ENCODE measurements at regions not wholly inside any gene's neighbourhood (a gene's known extent, or its start where the extent isn't known, plus 50 kb on each side); places are given as distances from the start of the nearest gene placed in this dataset.

GRCh38 chr3:178446059-178446458 is 90.2 kb upstream of the KCNMB2 start:
- H2AFZ ChIP-seq (ENCODE audit: low read length): no peak overlapping the region
- H3K27me3 ChIP-seq (ENCODE audit: insufficient read depth, low read length, poor library complexity, severe bottlenecking): no peaks in the 10 kb centered on the region
- H3K79me2 ChIP-seq (ENCODE audit: insufficient read depth, low read length): no peaks in the 10 kb centered on the region
- no peaks in the 10 kb centered on the region for H3K9me2 ChIP-seq (replicated peaks; ENCODE audit: low read depth, low read length)
- no peak overlapping the region for H3K9ac ChIP-seq (ENCODE audit: low read depth, low read length, poor library complexity, severe bottlenecking)
- H3K4me3 ChIP-seq (ENCODE audit: low read length, poor library complexity, severe bottlenecking): no peak overlapping the region
- no peaks in the 10 kb centered on the region for H4K20me1 ChIP-seq (ENCODE audit: insufficient read depth, low read length, poor library complexity, severe bottlenecking)
- TF ChIP-seq, protein P1, sequence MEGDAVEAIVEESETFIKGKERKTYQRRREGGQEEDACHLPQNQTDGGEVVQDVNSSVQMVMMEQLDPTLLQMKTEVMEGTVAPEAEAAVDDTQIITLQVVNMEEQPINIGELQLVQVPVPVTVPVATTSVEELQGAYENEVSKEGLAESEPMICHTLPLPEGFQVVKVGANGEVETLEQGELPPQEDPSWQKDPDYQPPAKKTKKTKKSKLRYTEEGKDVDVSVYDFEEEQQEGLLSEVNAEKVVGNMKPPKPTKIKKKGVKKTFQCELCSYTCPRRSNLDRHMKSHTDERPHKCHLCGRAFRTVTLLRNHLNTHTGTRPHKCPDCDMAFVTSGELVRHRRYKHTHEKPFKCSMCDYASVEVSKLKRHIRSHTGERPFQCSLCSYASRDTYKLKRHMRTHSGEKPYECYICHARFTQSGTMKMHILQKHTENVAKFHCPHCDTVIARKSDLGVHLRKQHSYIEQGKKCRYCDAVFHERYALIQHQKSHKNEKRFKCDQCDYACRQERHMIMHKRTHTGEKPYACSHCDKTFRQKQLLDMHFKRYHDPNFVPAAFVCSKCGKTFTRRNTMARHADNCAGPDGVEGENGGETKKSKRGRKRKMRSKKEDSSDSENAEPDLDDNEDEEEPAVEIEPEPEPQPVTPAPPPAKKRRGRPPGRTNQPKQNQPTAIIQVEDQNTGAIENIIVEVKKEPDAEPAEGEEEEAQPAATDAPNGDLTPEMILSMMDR (conservative IDR thresholded peaks at IDR 0.05; ENCODE audit: low read length): no peak
- TF ChIP-seq EZH2phosphoT487 (IDR thresholded peaks at IDR 0.05; ENCODE audit: borderline replicate concordance): no peak
- no peaks in the 10 kb centered on the region for H3K4me1 ChIP-seq (ENCODE audit: insufficient read depth, low read length, poor library complexity, severe bottlenecking)
- no peaks in the 10 kb centered on the region for H3K36me3 ChIP-seq (ENCODE audit: insufficient read depth, low read length)
- no peak overlapping the region for H3K4me2 ChIP-seq (ENCODE audit: low read depth, low read length, poor library complexity, severe bottlenecking)
- no peaks in the 10 kb centered on the region for H3F3A ChIP-seq (ENCODE audit: low read depth)
- H3K9me3 ChIP-seq (ENCODE audit: insufficient read depth, low read depth, low read length): no peaks in the 10 kb centered on the region

- Histone ChIP-seq H3K36me3 (ENCODE audit: insufficient read depth, low read length) (no peaks in the 10 kb centered on the region), H3K27me3 (ENCODE audit: insufficient read depth, low read length, poor library complexity, severe bottlenecking) (no peaks in the 10 kb centered on the region), H2AFZ (ENCODE audit: low read length) (no peak overlapping the region), H4K20me1 (ENCODE audit: insufficient read depth, low read length, poor library complexity, severe bottlenecking) (no peaks in the 10 kb centered on the region), H3K79me2 (ENCODE audit: insufficient read depth, low read length) (no peaks in the 10 kb centered on the region), H3K9ac (ENCODE audit: low read depth, low read length, poor library complexity, severe bottlenecking) (no peak overlapping the region), H3K4me3 (ENCODE audit: low read length, poor library complexity, severe bottlenecking) (no peak overlapping the region), H3K4me1 (ENCODE audit: insufficient read depth, low read length, poor library complexity, severe bottlenecking) (peaks cover under 1% of the 10 kb centered on the region), H3K4me2 (ENCODE audit: low read depth, low read length, poor library complexity, severe bottlenecking) (no peak overlapping the region), H3K9me2 (replicated peaks; ENCODE audit: low read depth, low read length) (no peaks in the 10 kb centered on the region), H3K9me3 (ENCODE audit: insufficient read depth, low read depth, low read length) (no peaks in the 10 kb centered on the region), H3F3A (ENCODE audit: low read depth) (no peaks in the 10 kb centered on the region)
- TF ChIP-seq EZH2phosphoT487 (IDR thresholded peaks at IDR 0.05; ENCODE audit: borderline replicate concordance): no peak
- TF ChIP-seq, protein P1 (conservative IDR thresholded peaks at IDR 0.05; ENCODE audit: low read length): no peak
Observed at GRCh38 chr3:178450476-178450875, 85.8 kb upstream of the KCNMB2 start.

DNA sequence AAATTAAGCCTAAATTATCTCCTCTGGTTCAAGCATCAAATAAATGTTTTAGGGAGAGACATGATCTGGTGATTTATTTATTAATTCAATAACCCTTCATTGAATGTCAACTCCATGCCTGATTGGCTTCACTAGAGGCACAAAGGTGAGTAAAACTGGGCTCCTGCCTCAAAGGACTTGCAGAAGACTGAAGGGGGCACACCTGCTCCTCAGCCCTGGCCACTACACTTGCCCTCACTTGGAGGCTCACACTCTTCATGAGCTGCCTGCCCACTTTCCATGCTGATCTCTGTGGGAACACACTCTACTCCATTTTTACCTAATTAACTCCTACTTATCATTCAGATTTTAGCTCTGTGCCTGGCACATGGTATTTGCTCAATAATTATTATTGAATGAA is 84.4 kb upstream of the KCNMB2 start:
- H3K4me1 ChIP-seq (ENCODE audit: insufficient read depth, low read length, poor library complexity, severe bottlenecking): peaks cover 12% of the 10 kb centered on the region
- no peaks in the 10 kb centered on the region for H3K9me3 ChIP-seq (ENCODE audit: insufficient read depth, low read depth, low read length)
- no peaks in the 10 kb centered on the region for H4K20me1 ChIP-seq (ENCODE audit: insufficient read depth, low read length, poor library complexity, severe bottlenecking)
- no peak for TF ChIP-seq EZH2phosphoT487 (IDR thresholded peaks at IDR 0.05; ENCODE audit: borderline replicate concordance)
- TF ChIP-seq, protein P1 (conservative IDR thresholded peaks at IDR 0.05; ENCODE audit: low read length): no peak; the same call in 1 of the 2 replicates
- no peaks in the 10 kb centered on the region for H3K9me2 ChIP-seq (replicated peaks; ENCODE audit: low read depth, low read length)
- no peaks in the 10 kb centered on the region for H3K27me3 ChIP-seq (ENCODE audit: insufficient read depth, low read length, poor library complexity, severe bottlenecking)
- 0 out of 2 replicates have a peak, but pooled peaks cover 4% of the 10 kb centered on the region for H3F3A ChIP-seq (ENCODE audit: low read depth)
- no peaks in the 10 kb centered on the region for H3K36me3 ChIP-seq (ENCODE audit: insufficient read depth, low read length)
- H3K79me2 ChIP-seq (ENCODE audit: insufficient read depth, low read length): no peaks in the 10 kb centered on the region
- H2AFZ ChIP-seq (ENCODE audit: low read length): no peak overlapping the region
- no peak overlapping the region for H3K4me3 ChIP-seq (ENCODE audit: low read length, poor library complexity, severe bottlenecking)
- H3K9ac ChIP-seq (ENCODE audit: low read depth, low read length, poor library complexity, severe bottlenecking): no peak overlapping the region
- H3K4me2 ChIP-seq (ENCODE audit: low read depth, low read length, poor library complexity, severe bottlenecking): no peak overlapping the region

Measured in Loucy (cell line).